WTC11 (cell line): ENCODE measurements at regions not wholly inside any gene's neighbourhood (a gene's known extent, or its start where the extent isn't known, plus 50 kb on each side); places are given as distances from the start of the nearest gene placed in this dataset.

Source experiments
- ATAC-seq: fragments of 200-7000 bp; cut with Tn5 transposase; 2 replicates; pipeline ENCODE4 v1.10.0; 2021; ENCODE audit warnings: mild to moderate bottlenecking, moderate library complexity
- CTCF ChIA-PET: fragments of 300-600 bp; sonication (Branson Sonifier 250); formaldehyde crosslinking; loops from one replicate; lab custom pipeline; 2021; ENCODE audit warnings: antibody characterized with exemption; lab: Charles Lee
- POLR2A ChIA-PET: fragments of 350-600 bp; sonication (Branson Sonifier 250); formaldehyde crosslinking; loops from one replicate; lab custom pipeline; 2021; ENCODE audit warnings: antibody characterized with exemption; lab: Charles Lee
- DNase-seq: peaks from one replicate; pipeline ENCODE4 v3.0.0; 2021; ENCODE audit warnings: low spot score
- H3K27ac Mint-ChIP-seq: 2 replicates; pipeline ENCODE4 v1.8.0; 2021; ENCODE audit warnings: mixed read lengths
- H3K27me3 Mint-ChIP-seq: 2 replicates; pipeline ENCODE4 v1.8.0; 2021; ENCODE audit warnings: low read depth, mild to moderate bottlenecking, moderate library complexity, mixed read lengths
- H3K36me3 Mint-ChIP-seq: 2 replicates; pipeline ENCODE4 v1.8.0; 2021; ENCODE audit warnings: mixed read lengths
- H3K4me1 Mint-ChIP-seq: 2 replicates; pipeline ENCODE4 v1.8.0; 2022; ENCODE audit warnings: mixed read lengths
- H3K4me3 Mint-ChIP-seq: 2 replicates; pipeline ENCODE4 v1.8.0; 2021; ENCODE audit warnings: mild to moderate bottlenecking, moderate library complexity, mixed read lengths
- H3K9me3 Mint-ChIP-seq: 2 replicates; pipeline ENCODE4 v1.8.0; 2021; ENCODE audit warnings: mixed read lengths
- ATF1 ChIP-seq: sonication (generic); formaldehyde crosslinking; IDR thresholded peaks from 2 replicates; pipeline ENCODE4 v1.8.1; 2023; ENCODE audit warnings: mild to moderate bottlenecking, moderate library complexity, missing genetic modification reagents
- FOXJ3 ChIP-seq: sonication (generic); formaldehyde crosslinking; IDR thresholded peaks from 2 replicates; pipeline ENCODE4 v1.9.0; 2021; ENCODE audit warnings: missing genetic modification reagents, mild to moderate bottlenecking, borderline replicate concordance
- FOXK1 ChIP-seq: sonication (generic); formaldehyde crosslinking; IDR thresholded peaks from 2 replicates; pipeline ENCODE4 v1.8.0; 2022; ENCODE audit warnings: mild to moderate bottlenecking, moderate library complexity, missing genetic modification reagents
- FOXP4 ChIP-seq: sonication (generic); formaldehyde crosslinking; IDR thresholded peaks from 2 replicates; pipeline ENCODE4 v1.8.0; 2022; ENCODE audit warnings: mild to moderate bottlenecking, missing genetic modification reagents
- HMGXB4 ChIP-seq: sonication (generic); formaldehyde crosslinking; IDR thresholded peaks from 2 replicates; pipeline ENCODE4 v1.8.1; 2023; ENCODE audit warnings: mild to moderate bottlenecking, moderate library complexity, missing genetic modification reagents
- JUN ChIP-seq: sonication (generic); formaldehyde crosslinking; IDR thresholded peaks from 2 replicates; pipeline ENCODE4 v1.8.0; 2023; ENCODE audit warnings: mild to moderate bottlenecking, missing genetic modification reagents
- MXD4 ChIP-seq: fragments of 250-450 bp; sonication (Bioruptor Pico); IDR thresholded peaks from 2 replicates; pipeline ENCODE4 v1.8.0; 2021; ENCODE audit warnings: mild to moderate bottlenecking, moderate library complexity, borderline replicate concordance
- NFATC4 ChIP-seq: fragments of 250-450 bp; sonication (Bioruptor Pico); IDR thresholded peaks from 2 replicates; pipeline ENCODE4 v1.9.0; 2021; ENCODE audit warnings: mild to moderate bottlenecking
- OVOL2 ChIP-seq: fragments of 250-450 bp; sonication (Bioruptor Pico); IDR thresholded peaks from 2 replicates; pipeline ENCODE4 v1.9.0; 2021; ENCODE audit warnings: mild to moderate bottlenecking, borderline replicate concordance
- PREB ChIP-seq: sonication (generic); formaldehyde crosslinking; IDR thresholded peaks from 2 replicates; pipeline ENCODE4 v1.8.1; 2022; ENCODE audit warnings: mild to moderate bottlenecking, missing genetic modification reagents, moderate library complexity, borderline replicate concordance
- RORB ChIP-seq: fragments of 250-450 bp; sonication (Bioruptor Pico); IDR thresholded peaks from 2 replicates; pipeline ENCODE4 v1.9.0; 2021; ENCODE audit warnings: mild to moderate bottlenecking
- TEAD1 ChIP-seq: sonication (generic); formaldehyde crosslinking; IDR thresholded peaks from 2 replicates; pipeline ENCODE4 v1.8.0; 2022; ENCODE audit warnings: mild to moderate bottlenecking, missing genetic modification reagents
- TP53 ChIP-seq: sonication (generic); formaldehyde crosslinking; IDR thresholded peaks from 2 replicates; pipeline ENCODE4 v1.8.1; 2023; ENCODE audit warnings: mild to moderate bottlenecking, missing genetic modification reagents
- ZMAT4 ChIP-seq: fragments of 250-450 bp; sonication (Bioruptor Pico); IDR thresholded peaks from 2 replicates; pipeline ENCODE4 v1.9.0; 2021; ENCODE audit warnings: mild to moderate bottlenecking
- ZNF263 ChIP-seq: sonication (generic); formaldehyde crosslinking; IDR thresholded peaks from 2 replicates; pipeline ENCODE4 v1.8.1; 2022; ENCODE audit warnings: low read depth, mild to moderate bottlenecking, moderate library complexity, missing genetic modification reagents
- ZNF532 ChIP-seq: fragments of 250-450 bp; sonication (Bioruptor Pico); IDR thresholded peaks from 2 replicates; pipeline ENCODE4 v1.9.0; 2021; ENCODE audit warnings: mild to moderate bottlenecking, borderline replicate concordance
- ZNF671 ChIP-seq: fragments of 250-450 bp; sonication (Bioruptor Pico); IDR thresholded peaks from 2 replicates; pipeline ENCODE4 v1.8.0; 2021; ENCODE audit warnings: mild to moderate bottlenecking
- TF ChIP-seq, protein P1 (sequence below): fragments of 200-600 bp; IDR thresholded peaks from 2 replicates; pipeline ENCODE4 v1.8.0; 2022; ENCODE audit warnings: antibody characterized with exemption
- TF ChIP-seq, protein P2 (sequence below): fragments of 250-450 bp; sonication (Bioruptor Pico); IDR thresholded peaks from 2 replicates; pipeline ENCODE4 v1.9.0; 2021; ENCODE audit warnings: moderate library complexity, mild to moderate bottlenecking, inconsistent platforms, borderline replicate concordance

- no peaks in the 10 kb centered on the region for H3K9me3 Mint-ChIP-seq
- CTCF ChIA-PET: interaction anchor here (1.2 to 1.5 kb wide), 2 partner anchors 10 to 11 kb away, joined by 3 to 7 read pairs; no protein-coding TSS in a partner anchor
- no peak overlapping the region for H3K27ac Mint-ChIP-seq
- POLR2A ChIA-PET: no interaction called here
- no peak for ATAC-seq
- no peaks in the 10 kb centered on the region for H3K4me1 Mint-ChIP-seq
- H3K4me3 Mint-ChIP-seq: no peak overlapping the region
- no peaks in the 10 kb centered on the region for H3K36me3 Mint-ChIP-seq
- TF ChIP-seq, protein P1, sequence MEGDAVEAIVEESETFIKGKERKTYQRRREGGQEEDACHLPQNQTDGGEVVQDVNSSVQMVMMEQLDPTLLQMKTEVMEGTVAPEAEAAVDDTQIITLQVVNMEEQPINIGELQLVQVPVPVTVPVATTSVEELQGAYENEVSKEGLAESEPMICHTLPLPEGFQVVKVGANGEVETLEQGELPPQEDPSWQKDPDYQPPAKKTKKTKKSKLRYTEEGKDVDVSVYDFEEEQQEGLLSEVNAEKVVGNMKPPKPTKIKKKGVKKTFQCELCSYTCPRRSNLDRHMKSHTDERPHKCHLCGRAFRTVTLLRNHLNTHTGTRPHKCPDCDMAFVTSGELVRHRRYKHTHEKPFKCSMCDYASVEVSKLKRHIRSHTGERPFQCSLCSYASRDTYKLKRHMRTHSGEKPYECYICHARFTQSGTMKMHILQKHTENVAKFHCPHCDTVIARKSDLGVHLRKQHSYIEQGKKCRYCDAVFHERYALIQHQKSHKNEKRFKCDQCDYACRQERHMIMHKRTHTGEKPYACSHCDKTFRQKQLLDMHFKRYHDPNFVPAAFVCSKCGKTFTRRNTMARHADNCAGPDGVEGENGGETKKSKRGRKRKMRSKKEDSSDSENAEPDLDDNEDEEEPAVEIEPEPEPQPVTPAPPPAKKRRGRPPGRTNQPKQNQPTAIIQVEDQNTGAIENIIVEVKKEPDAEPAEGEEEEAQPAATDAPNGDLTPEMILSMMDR: no peak
- peaks cover 3% of the 10 kb centered on the region; the same call in 1 of the 2 replicates for H3K27me3 Mint-ChIP-seq
- DNase-seq: no peak
Observed at GRCh38 chr1:78322928-78323680, 167.7 kb upstream of the PTGFR start.

DNA sequence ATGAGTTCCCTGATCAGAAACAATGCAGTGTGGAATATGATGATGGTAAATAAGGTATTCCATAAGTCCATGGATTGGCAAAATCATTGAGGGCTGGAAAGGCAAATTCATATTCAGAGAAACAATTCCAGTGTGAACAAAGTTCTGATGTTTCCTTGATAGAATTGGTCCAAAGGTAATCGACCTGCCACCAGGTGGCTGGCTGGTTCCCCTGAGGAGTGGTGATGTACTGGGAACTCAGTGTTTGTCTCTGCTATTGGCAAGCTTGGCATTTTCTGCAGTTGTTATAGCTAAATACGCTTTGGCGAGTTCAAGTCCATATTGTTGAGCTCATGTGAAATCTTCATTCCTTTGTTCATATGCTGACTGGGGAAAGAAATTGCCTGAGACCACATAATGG, 165.5 kb upstream of the PTGFR start:
- no peaks in the 10 kb centered on the region for H3K36me3 Mint-ChIP-seq
- H3K27ac Mint-ChIP-seq: no peak overlapping the region
- H3K4me1 Mint-ChIP-seq: no peaks in the 10 kb centered on the region
- TF ChIP-seq ZNF671 (CRISPR knock-in tag) (no peak), ZMAT4 (CRISPR knock-in tag) (no peak), FOXK1 (CRISPR knock-in tag) (no peak), ATF1 (no peak), TEAD1 (CRISPR knock-in tag) (no peak), FOXP4 (no peak), TP53 (CRISPR knock-in tag) (no peak), RORB (no peak), HMGXB4 (CRISPR knock-in tag) (no peak), ZNF532 (CRISPR knock-in tag) (no peak), PREB (CRISPR knock-in tag) (no peak), ZNF263 (CRISPR knock-in tag) (no peak), OVOL2 (no peak), NFATC4 (CRISPR knock-in tag) (no peak), MXD4 (CRISPR knock-in tag) (no peak), FOXJ3 (CRISPR knock-in tag) (no peak), JUN (CRISPR knock-in tag) (no peak)
- TF ChIP-seq, protein P2, sequence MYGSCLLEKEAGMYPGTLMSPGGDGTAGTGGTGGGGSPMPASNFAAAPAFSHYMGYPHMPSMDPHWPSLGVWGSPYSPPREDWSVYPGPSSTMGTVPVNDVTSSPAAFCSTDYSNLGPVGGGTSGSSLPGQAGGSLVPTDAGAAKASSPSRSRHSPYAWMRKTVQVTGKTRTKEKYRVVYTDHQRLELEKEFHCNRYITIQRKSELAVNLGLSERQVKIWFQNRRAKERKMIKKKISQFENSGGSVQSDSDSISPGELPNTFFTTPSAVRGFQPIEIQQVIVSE (CRISPR knock-in tag): no peak
- TF ChIP-seq, protein P1: no peak
- no peak overlapping the region for H3K4me3 Mint-ChIP-seq
- ChIA-PET CTCF (interaction anchor here (1.7 kb wide), 1 partner anchor 9 kb away, joined by 10 read pairs; no protein-coding TSS in a partner anchor), POLR2A (no interaction called here)
- no peaks in the 10 kb centered on the region for H3K9me3 Mint-ChIP-seq
- H3K27me3 Mint-ChIP-seq: peaks cover 13% of the 10 kb centered on the region
- ATAC-seq (peak; percentile 41; the same call in 1 of the 2 replicates), DNase-seq (no peak)
